Esophagus squamous epithelium (tissue), 5 donors: ENCODE measurements at regions not wholly inside any gene's neighbourhood (a gene's known extent, or its start where the extent isn't known, plus 50 kb on each side); places are given as distances from the start of the nearest gene placed in this dataset.

Source experiments
- DNase-seq: peaks from one replicate; lab custom pipeline; 2025; lab: John Stamatoyannopoulos, UW
- H3K27ac ChIP-seq, 4 donors: fragments of 200-600 bp; sonication (generic); one replicate each; pipeline ENCODE4 v1.5.1; 2016 to 2019; ENCODE audit warnings: mild to moderate bottlenecking in 1 of 4
- H3K27me3 ChIP-seq, 4 donors: fragments of 200-600 bp; sonication (generic); 1 replicate in 3 of 4; 2 replicates in 1 of 4; pipeline versions ENCODE4 v1.5.1 to v1.6.0; 2017 to 2021; ENCODE audit warnings: antibody characterized with exemption in 1 of 4
- H3K36me3 ChIP-seq, 3 donors: fragments of 200-600 bp; sonication (generic); one replicate each; pipeline ENCODE4 v1.5.1; 2016 to 2019
- H3K4me1 ChIP-seq, 3 donors: fragments of 200-600 bp; sonication (generic); one replicate each; pipeline ENCODE4 v1.5.1; 2017 to 2019
- H3K4me3 ChIP-seq, 4 donors: fragments of 200-600 bp; sonication (generic); 1 replicate in 3 of 4; 2 replicates in 1 of 4; pipeline ENCODE4 v1.5.1; 2016 to 2019; ENCODE audit warnings: mild to moderate bottlenecking in 2 of 4, moderate library complexity in 1 of 4
- H3K9me3 ChIP-seq, 3 donors: fragments of 200-600 bp; sonication (generic); one replicate each; pipeline ENCODE4 v1.5.1; 2016 to 2019
- CTCF ChIP-seq, 6 experiments: fragments of 450-650 bp in 4 of 6; fragments of 200-600 bp in 2 of 6; sonication (generic) in 2 of 6; IDR thresholded peaks; one replicate each; pipeline ENCODE4 v1.5.1; 2016 to 2019; ENCODE audit warnings: antibody characterized with exemption in 6 of 6, mild to moderate bottlenecking in 4 of 6, moderate library complexity in 4 of 6
- POLR2A ChIP-seq, 4 donors: fragments of 450-650 bp; IDR thresholded peaks; one replicate each; pipeline ENCODE4 v1.6.1; 2017; ENCODE audit warnings: antibody characterized with exemption in 4 of 4, mild to moderate bottlenecking in 4 of 4, moderate library complexity in 3 of 4
- WGBS, 2 donors: methylation state at CpG; one replicate each; pipeline ENCODE4 v1.1.5; 2018; 5-methylcytosine and 5-hydroxymethylcytosine counted together
- intact Hi-C: fragments of 100-400 bp; cut with DNase I; formaldehyde crosslinking; loops from one replicate; pipeline ENCODE4 v1.15.0; 2022
- donor health status: DM: yes; HTN: yes; CAD: no.

GRCh38 chr5:57831090-57831489 is 348.5 kb upstream of the ACTBL2 start:
- no peak overlapping the region for H3K4me3 ChIP-seq
- H3K9me3 ChIP-seq, result no peaks in the 10 kb centered on the region
- H3K4me1 ChIP-seq, result peaks cover 0 to 12% (median 7%) of the 10 kb centered on the region in 3 donors
- no peaks in the 10 kb centered on the region for H3K36me3 ChIP-seq
- no peaks in the 10 kb centered on the region for H3K27me3 ChIP-seq
- intact Hi-C loops, result no loop called here
- no peak overlapping the region for H3K27ac ChIP-seq
- TF ChIP-seq POLR2A (IDR thresholded peaks at IDR 0.05) (no peak), CTCF (IDR thresholded peaks at IDR 0.05) (no peak)
- DNase-seq, result no peak

DNA sequence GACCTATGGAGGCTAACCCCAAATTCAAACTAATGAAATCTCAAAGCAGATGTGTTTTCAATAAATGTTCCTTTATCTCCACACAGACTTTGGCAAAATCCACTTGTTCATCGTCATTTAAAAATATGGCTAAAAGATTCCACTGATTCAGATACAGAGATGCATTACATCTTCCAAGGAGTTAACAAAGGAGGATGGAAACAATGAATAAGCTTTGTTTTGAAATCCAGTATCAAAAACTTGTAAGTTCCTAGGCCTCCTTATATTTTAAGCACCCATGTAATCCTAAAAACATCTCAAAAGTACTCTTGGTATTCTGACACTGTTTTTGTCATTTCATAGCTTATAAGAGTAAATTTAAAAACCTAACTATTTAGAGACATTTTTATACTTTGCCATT is 345.6 kb upstream of the ACTBL2 start:
- H3K27ac ChIP-seq, result no peak overlapping the region
- DNase-seq, result no peak
- TF ChIP-seq POLR2A (IDR thresholded peaks at IDR 0.05), result no peak
- TF ChIP-seq CTCF (IDR thresholded peaks at IDR 0.05), result no peak
- H3K36me3 ChIP-seq, result no peaks in the 10 kb centered on the region
- no peak overlapping the region for H3K4me3 ChIP-seq
- WGBS, 2 donors, result 58 to 80% methylated on average over 1 of the region's 1 CpG
- H3K9me3 ChIP-seq, result no peaks in the 10 kb centered on the region
- H3K4me1 ChIP-seq, result peaks cover 0 to 10% (median 0%) of the 10 kb centered on the region in 3 donors
- intact Hi-C loops, result no loop called here
- no peaks in the 10 kb centered on the region for H3K27me3 ChIP-seq

DNA sequence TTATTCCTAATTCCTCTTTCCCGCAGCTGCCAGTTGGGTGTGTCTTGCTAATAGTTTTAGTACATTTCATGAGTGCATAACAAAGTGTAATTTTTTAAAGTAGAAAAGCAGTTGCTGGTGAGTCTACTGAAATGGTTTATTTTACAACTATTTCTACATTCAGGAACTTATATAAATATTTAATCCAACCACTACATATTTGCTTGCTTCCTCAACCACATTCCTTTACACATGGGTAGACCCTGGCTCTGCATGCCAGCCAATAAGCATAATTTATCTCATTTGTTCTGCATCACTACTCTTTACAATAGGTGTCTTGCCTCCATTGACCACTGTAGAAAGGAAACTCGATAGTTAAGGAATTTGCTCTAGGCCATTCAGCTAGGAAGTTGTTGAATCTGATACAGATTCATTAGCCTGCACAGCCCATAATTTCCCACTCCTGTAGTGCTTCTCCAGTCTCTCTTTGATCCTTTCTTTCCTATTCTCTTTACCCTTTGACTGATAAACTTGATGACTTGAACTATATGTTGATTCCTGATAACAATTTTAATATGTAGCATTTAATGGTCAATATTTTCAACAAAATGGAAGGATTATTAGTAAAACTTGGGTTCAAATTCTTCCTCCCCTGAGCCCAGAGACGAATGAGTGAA is 342.5 kb upstream of the ACTBL2 start:
- Histone ChIP-seq H3K27ac (no peak overlapping the region), H3K36me3 (no peaks in the 10 kb centered on the region), H3K4me1 (peaks cover 0 to 10% (median 0%) of the 10 kb centered on the region in 3 donors), H3K4me3 (no peak overlapping the region), H3K9me3 (peaks cover 0 to 9% (median 7%) of the 10 kb centered on the region in 3 donors), H3K27me3 (no peaks in the 10 kb centered on the region)
- 49 to 51% methylated on average over 3 of the region's 3 CpGs for WGBS, 2 donors
- intact Hi-C loops, result no loop called here
- no peak for DNase-seq
- TF ChIP-seq POLR2A (IDR thresholded peaks at IDR 0.05) (no peak), CTCF (IDR thresholded peaks at IDR 0.05) (no peak)

- H3K27ac ChIP-seq, result no peak overlapping the region
- H3K36me3 ChIP-seq, result no peaks in the 10 kb centered on the region
- 55 to 71% methylated on average over 2 of the region's 2 CpGs for WGBS, 2 donors
- no peaks in the 10 kb centered on the region for H3K27me3 ChIP-seq
- TF ChIP-seq POLR2A (IDR thresholded peaks at IDR 0.05) (no peak), CTCF (IDR thresholded peaks at IDR 0.05) (no peak)
- peaks cover 0 to 10% (median 0%) of the 10 kb centered on the region in 3 donors for H3K4me1 ChIP-seq
- H3K9me3 ChIP-seq, result peaks cover 0 to 9% (median 8%) of the 10 kb centered on the region in 3 donors
- no peak overlapping the region for H3K4me3 ChIP-seq
- intact Hi-C loops, result no loop called here
- DNase-seq, result no peak
These were observed 342.0 kb upstream of the ACTBL2 start for GRCh38 chr5:57824623-57825022.

DNA sequence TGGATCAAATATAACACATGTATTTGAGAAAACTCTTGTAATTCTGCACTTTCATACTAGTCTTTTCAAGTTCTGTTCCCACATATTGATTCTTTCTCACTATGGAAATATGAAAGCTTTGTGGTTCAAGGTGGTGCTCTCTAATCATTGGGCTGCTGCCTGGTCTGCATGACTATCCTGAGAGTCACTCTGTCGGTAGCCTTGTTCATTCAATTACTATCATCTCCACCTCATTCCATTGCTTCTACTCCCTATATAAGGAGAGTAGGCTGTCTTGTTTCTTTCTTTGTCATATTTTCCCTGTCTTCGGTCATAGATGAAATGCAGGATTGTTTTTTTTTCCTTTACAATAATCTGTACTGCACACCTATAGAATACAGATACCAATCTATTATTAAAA is 341.4 kb upstream of the ACTBL2 start:
- 45 to 61% methylated on average over 2 of the region's 2 CpGs for WGBS, 2 donors

More for the DNA sequence above, 341.4 kb upstream of the ACTBL2 start:
- TF ChIP-seq POLR2A (IDR thresholded peaks at IDR 0.05) (no peak), CTCF (IDR thresholded peaks at IDR 0.05) (no peak)
- Histone ChIP-seq H3K27ac (no peak overlapping the region), H3K27me3 (no peaks in the 10 kb centered on the region), H3K4me1 (peaks cover 0 to 10% (median 0%) of the 10 kb centered on the region in 3 donors), H3K36me3 (no peaks in the 10 kb centered on the region), H3K4me3 (no peak overlapping the region), H3K9me3 (peaks cover 0 to 9% (median 8%) of the 10 kb centered on the region in 3 donors)
- DNase-seq, result no peak
- intact Hi-C loops, result no loop called here
